HG02852 (cell line): ENCODE measurements at regions not wholly inside any gene's neighbourhood (a gene's known extent, or its start where the extent isn't known, plus 50 kb on each side); places are given as distances from the start of the nearest gene placed in this dataset.
A peak's percentile ranks its signal among the peaks of the same experiment; 100 is the strongest.
"Not testable (repeated sequence)": the region's sequence is repeated elsewhere in the genome, so short reads cannot be mapped to it uniquely, and the experiment has no call there.

Source experiments
- ATAC-seq: cut with Tn5 transposase; IDR thresholded peaks from one replicate; pipeline ENCODE4 v1.9.1; 2021; ENCODE audit warnings: mild to moderate bottlenecking, moderate library complexity; ENCODE audit not compliant: unreplicated experiment

DNA sequence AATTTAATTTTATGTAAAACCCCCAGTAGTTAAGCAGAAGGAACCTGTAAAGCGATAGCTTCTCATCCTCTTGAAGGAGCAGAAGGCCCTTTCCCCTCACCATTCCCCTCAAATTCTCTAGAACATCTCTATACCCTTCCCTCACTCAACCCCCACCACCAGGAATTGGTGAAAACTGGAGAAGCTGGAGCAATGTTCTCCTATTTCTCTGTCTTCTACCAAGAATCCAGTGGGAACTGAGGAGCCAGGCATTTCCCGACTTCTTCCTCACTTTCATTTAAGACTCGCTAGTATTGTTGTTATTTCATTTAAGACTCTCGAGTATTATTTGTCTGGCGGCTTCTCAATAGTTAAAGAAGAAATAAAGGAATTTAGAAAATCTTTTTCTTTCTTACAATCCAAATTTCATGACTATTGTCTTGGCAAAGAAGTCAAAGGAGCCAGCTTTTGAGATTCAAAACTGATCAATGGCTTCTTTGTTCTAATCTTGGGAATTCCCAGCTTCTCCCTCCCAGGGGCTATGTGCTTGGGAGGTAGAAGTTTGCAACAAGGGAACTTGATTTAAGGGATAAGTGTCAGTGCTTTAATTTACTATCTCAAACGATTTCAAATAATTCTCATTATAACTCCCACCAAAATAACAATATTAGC is 253.3 kb upstream of the ADGRL2 start:
- peak; percentile 0 for ATAC-seq

DNA sequence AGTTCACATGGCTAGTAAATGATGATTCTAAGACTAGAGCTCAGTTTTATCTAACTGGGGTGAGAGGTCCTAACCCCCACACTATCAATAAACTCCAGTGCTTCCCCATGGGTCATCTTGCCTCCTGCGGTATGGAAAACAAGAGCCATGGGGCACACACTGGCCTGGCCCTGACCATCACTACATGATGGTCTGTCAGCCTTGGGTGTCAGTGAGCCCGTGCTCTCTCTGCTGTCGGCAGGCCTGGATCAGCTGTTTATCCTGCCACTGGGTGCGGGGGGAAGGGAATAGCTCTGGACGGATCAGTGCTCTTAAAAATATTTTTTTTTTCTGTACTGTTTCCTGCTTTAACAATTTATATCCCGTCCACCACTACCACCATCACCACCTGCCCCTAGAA is 255.0 kb upstream of the ADGRL2 start:
- no peak for ATAC-seq

DNA sequence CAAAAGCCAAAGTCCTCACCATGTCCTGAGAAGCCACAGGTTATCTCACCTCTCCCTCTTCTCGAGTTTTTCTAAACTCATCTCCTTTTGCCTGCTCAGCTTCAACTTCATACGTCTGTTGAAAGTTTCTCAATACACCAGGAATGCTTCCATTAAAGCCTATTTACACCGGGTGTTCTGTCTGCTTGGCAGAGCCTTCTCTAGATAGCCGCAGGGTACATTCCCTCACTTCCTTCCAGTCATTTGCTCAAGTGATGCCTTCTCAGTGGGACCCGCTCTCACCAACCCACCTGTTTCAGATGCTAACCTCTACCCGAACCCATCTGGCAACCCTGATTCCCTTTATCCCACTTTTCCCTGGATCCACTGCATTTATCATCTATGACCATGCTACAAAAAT is 257.0 kb upstream of the ADGRL2 start:
- no peak for ATAC-seq

DNA sequence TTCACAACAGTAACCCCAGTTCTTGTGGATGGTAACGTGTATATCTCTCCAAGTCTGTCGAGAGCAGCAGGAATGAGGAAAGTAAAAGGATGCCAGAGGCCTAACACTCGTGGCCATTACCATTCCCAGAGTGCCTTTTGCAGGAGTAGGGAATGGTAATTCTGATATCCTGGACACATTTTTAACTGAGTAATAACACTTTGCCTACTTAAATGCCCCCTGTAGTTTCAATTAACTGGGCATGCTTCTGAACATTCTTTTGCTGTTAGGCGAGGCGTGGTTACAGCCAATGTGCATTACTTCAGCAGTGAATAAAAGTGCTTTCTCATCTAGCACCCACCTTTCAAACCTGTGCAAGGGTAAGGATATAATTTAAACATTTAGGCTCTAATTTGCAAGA is 258.5 kb upstream of the ADGRL2 start:
- ATAC-seq = no peak

DNA sequence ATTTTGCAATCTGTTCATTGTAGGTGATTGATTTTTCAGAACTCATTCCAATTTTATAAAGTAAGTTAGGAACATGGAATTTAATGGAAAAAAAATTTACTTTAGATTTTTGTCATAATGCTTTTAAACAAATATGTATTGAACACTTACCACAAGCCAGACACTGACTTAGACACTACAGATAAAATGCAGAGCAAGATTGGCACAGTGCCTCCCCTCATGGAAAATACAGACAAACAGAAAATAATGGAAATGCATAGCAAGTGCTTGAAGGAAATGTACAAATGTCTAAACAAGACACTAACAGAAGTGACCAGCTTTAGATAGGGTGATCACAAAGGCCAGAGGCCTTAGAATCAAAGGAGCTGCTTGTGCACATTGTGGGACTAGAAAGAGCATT is 260.5 kb upstream of the ADGRL2 start:
- ATAC-seq = no peak

DNA sequence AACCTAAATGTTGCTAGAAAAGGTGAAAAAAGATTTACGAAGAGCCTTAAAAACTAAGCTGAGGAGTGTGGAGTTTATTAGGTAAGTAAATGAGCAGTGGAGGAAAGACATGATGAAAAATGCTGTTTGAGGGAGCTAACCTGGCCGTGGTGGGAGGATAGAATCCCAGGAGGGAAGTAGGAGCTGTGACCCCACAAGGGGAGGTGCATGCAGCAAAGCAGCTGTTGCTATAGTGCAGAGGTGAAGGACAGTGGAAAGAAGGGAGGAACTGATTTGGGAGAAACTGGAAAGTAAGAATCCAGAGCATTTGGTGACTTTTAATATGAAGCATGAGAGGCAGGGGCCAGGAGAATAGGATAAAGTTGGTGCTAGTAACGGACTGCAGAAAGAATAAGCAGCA is 271.7 kb upstream of the ADGRL2 start:
- no peak for ATAC-seq

DNA sequence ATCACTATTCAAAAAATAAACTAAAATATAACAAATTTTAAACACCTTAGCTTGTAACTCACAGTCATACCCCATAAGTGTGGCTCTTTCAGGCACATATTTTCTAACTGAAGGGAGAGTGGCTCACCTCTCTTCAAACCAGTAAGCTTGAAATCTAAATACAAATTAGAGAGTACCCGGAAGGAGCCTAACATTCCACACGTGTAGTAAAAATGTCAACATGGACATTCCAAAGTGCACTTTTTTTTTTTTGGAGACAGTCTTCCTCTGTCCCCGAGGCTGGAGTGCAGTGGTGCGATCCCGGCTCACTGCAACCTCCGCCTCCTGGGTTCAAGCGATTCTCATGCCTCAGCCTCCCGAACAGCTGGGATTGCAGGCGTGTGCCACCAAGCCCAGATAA is 275.6 kb upstream of the ADGRL2 start:
- ATAC-seq = no peak

DNA sequence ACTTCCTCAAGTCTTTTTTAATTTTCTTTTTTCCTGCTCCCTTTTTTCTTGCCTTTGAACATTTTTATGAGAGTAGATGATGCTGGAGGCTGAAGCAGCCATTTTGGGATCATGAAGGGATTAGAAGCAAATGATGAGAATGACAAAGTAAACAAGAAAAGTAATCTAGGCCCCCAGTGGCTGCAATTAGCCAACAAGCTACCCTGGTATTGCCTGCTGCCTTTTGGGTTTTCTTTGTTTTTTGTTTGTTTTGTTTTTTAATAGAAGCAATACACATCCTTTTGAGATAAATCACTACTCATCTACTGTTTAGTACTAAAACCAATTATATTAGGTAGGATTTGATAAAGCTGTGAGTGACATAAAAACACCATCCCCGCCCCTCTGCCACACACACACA is 280.7 kb upstream of the ADGRL2 start:
- no peak for ATAC-seq

DNA sequence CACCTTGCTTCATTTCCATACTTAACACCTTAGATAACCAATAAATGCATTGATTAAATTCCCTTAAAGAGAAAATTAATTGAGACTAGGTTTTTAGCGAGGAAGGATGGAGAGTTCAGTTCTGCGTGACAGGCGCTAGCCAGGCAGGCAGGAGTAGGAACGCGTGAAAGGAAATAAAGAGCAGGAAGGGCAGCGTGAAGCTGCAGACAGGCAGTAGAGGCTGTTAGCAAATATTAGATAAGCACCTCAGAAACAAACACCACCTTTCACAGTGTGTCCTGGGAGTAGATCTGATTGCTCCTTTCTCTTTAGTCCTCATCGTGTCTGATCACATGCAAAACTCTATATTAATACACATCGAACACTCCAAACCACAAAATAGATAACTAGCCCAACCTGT is 282.7 kb upstream of the ADGRL2 start:
- ATAC-seq = no peak

DNA sequence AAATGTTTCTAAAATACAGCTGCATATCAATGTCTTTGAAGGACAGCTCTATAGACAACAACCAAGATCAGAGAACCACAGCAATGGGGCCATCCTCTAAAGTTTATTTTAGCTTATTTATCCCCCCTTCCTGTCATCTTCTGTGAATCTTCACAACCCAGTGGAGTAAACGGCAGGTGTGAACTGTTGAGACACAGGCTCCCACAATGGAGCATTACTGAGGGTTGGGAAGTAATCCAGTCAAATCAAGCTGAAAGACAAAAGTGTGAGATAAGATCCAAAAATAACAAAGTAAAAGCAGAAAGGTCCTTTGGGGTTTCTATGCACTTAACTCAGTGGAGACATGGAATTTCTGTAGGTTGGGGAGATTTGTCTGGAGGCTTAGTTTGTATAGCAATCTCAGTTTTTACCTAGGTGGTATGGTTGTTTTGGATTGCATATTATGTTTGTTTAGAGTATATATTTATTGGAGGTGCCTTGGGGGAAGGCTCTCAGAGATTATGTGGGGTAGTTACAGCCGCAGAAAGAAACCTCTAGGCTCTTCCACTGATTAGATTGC is 286.9 kb upstream of the ADGRL2 start:
- ATAC-seq = no peak

DNA sequence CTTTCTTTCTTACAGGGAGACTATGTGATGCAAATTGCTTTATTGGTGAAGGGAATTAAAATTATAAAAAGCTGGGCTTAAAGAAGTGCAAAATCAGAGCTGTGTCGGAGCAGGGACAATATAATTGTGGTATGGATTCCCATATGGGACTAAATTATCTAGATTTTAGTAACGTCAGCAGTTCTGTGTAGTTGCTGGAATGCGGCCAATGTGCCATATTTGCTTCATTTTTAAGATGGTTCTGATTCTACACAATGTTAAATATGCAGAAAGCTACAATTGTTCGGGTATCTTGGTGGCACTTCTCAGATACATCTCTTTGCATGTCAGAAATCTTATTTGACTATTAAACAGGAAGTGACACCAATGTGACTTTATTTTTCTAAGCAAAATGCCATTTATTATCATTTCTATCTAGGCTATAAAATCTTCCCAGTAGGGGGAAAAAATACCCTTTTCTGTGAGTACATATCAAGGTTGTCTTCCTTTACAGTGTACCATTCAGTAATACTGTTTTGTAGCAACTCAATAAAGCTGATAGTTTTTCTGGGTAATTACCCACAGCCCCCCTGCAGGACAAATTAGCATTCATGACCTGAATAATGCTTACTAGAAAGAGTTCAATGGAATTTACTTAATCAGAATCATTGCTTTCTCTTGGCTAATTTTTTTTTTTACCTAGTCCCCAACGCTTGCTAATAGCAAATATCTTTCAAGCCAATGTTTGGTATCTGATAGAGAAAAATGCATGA is 288.3 kb upstream of the ADGRL2 start:
- ATAC-seq = no peak

DNA sequence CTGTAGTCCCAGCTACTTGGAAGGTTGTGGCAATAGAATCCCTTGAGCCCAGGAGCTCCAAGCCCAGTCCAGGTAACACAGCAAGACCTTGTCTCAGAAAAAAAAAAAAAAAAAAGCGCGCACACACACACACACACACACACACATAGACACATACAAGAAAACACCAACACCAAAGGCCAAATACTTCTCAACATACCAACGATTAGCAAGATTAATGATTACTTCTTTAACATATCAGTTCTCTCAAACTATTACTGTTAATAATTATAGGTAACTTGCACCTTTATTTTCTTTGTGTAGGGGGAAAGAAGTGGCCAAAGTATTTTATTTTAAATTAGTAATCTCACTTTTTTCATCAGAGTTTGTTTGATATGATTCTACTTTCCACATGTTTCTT is 289.5 kb upstream of the ADGRL2 start:
- no peak for ATAC-seq

DNA sequence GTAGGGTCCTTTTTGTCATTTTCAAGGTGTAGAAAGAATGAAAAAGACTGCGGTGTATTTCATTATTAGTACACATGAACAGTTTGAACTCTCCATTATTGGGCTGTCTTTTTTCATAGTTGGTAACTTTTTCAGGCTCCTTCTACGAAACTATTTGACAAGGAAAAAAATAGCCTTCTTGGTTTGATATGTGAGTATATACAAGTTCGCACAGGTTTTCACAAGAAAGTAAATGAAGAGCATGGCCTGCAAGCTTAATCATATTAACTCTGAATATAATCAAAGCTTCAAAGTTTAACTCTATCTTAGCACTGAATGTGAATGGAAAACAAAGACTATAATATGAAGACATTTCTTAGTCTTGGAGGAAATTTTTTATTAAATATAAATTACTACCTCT is 290.0 kb upstream of the ADGRL2 start:
- no peak for ATAC-seq

DNA sequence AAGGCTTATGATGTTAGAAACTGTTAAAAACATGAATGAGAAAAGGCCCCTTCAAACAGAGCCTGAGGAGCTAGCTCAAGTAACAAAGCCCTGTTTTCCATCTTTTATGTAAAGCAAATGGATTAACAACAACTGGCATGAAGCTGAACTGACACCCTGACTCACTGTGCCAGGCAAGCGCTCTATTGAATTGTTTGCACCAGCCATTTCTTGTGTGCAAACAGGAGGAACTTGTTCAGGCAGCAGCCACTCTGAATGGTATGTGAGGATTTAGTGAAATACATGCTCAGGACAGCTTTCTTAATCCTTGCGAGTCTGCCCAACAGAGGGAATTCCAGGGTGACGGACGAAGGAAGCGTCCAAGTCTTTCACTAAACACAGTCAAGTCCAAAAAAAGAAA is 291.1 kb upstream of the ADGRL2 start:
- no peak for ATAC-seq

DNA sequence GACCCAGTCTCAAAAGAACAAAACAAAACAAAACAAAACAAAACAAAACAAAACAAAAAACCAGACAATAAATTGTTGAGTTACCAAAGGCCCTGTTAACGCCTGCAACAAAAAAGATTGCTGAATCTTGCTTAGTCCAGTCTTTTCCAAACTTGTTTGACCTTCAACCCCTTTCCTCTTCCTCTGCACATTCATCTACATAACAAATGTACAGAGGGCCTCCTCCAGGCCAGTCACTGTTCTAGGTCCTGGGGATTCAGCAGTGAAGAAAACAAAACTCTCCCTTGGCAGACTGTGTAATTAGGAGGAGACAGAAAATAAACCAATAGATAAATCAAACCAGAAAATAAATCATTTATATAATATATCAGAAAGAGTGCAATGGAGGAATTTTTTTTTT is 294.0 kb upstream of the ADGRL2 start:
- no peak for ATAC-seq

DNA sequence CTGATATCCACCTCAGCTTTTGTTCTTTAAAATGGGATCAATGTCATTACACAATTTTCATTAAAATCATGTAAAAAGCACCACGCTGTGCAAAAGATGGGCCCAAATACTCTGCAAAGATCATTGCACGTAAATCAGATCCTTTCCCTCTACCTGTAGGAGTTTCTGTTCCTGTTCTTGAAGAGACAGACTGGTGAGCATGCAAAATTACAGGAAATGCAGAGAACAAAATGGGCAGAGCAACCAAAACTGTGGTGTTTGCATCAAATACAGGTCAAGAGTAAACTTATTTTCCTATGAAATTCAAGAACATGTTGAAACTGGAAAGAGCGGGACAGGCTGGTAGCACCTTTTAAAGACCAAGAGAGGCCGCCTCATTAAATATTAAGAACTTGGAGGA is 294.9 kb upstream of the ADGRL2 start:
- peak; percentile 96 for ATAC-seq

DNA sequence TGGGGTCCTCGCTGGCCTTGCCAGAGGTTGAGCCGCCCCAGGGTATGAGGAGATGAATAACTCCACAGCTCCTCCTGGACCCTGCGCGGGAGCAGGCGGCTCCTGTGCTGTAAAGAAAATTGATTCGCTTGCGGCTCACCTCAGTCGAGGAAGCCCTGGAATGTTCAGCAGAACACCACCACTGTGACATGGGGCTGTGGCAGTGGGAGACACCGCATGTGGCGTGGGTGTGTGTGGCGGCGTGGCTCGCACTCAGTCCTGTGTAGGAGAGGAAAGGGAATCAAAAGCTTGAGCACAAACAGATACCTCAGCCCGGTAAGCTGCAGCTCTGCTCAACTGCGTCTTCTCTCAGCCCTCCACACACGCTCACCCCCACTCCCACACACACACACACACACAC is 295.9 kb upstream of the ADGRL2 start:
- ATAC-seq = not testable (repeated sequence)

DNA sequence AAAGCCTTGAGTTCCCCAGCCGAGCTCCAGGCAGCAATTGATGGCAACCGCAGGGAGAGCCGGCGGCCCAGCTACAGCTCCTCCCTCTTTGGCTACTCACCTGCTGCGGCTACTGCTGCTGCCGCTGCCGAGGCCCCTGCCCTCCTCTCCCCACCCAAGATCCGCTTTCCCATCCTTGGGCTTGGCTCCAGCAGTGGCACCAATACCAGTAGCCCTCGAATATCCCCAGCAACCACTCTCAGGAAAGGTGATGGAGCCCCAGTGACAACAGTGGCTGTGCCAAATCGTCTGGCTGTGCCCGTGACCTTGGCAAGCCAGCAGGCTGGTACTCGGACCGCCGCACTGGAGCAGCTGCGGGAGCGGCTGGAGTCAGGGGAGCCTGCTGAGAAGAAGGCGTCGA is 298.0 kb upstream of the ADGRL2 start:
- ATAC-seq = not testable (repeated sequence)

DNA sequence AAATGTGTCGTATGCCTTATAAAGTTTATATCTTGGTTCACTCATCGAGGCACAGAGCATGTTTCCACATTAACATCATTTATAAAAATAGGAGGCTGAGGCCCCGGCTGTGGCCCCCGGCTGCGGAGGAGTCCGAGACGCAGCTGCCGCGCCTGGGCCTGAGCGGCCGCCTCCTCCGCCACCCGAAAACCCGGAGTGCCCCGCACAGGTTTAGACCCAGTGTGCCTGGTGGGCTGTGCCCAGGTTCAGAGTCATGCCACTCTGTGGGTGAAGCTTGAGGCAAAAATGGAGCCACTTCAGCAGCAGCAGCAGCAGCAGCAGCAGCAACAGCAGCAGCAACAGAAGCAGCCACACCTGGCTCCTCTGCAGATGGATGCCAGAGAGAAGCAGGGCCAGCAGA is 299.2 kb upstream of the ADGRL2 start:
- ATAC-seq = not testable (repeated sequence)

DNA sequence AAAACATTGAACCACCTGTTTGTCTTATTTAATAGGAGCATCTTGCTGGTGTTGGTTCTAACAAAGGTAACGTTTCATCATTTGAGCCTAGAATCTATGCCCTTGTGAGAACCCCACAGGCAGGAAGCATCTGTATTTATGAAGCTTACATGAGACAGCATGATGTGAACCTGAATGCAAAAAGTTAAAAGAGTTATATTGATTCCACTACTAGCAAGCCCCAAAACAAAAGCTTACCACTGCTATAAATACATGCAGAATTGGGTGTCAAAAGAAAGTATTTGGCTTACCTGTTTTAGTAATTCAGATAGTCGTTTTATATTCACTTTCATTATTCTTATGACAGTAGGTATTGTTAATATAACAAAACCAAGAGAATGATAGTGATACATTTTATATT is 301.2 kb upstream of the ADGRL2 start:
- peak; percentile 64 for ATAC-seq

DNA sequence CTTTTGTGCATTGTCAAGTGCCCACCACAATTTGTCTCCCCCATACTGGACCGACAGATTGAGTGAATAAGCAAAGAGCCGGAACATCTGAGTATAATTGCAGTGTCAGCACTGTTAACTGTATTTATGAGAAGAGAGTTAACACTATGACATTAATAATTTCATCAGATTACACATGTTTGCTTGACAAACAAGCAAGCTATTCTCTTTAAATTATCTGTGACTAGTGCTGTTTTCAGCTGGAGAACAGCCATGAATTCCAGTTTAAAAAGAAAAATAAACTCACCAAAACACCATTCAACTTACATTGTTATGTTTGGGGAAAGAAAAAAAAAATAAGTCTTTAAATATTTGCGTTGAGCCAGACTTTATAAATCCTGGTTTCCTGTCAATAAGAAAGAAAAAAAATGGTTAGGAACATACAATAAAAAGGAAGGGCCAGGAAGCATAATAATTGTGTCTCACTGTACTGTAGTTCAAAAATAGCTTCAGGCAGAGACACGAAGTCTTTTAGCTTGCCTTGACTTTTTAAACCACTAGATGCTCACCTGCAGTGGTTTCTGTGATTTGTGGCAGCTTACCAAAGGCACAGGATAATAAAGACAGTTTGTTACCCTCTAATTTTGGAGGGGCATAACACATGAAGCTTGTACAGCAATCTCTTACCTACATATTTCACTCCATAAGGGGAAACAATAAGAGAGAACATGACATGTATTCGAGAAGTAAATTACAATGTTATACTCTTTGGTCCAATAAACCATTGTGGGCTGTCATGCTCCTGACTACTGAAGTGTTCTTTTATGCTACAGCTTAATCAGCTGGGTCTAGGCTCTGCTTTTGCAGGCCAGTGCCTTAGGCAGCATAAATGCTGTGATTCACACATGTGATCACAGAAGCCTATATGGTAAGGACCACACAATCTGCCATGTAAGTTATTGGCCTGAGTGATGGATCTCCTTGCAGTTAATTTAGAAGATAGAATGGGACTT is 302.0 kb upstream of the ADGRL2 start:
- ATAC-seq = no peak
